Endothelial cell of umbilical vein (primary cell): ENCODE measurements at regions not wholly inside any gene's neighbourhood (a gene's known extent, or its start where the extent isn't known, plus 50 kb on each side); places are given as distances from the start of the nearest gene placed in this dataset.

Experiments used
- BruUV-seq: library from RNA; stranded (reverse); fragments of 400-500 nt; replicated peaks from 2 replicates; lab custom pipeline; 2021; lab: Mats Ljungman, UMichigan
- CTCF ChIA-PET: fragments of 300-600, 350-600 bp; sonication (Branson Sonifier 250); formaldehyde crosslinking; loops from one replicate; lab custom pipeline; 2021; ENCODE audit warnings: antibody characterized with exemption, inconsistent platforms; lab: Charles Lee
- POLR2A ChIA-PET: fragments of 300-600, 350-600 bp; sonication (Branson Sonifier 250); formaldehyde crosslinking; loops from one replicate; lab custom pipeline; 2021; ENCODE audit warnings: antibody characterized with exemption, inconsistent platforms; lab: Charles Lee
- DNase-seq: peaks from one replicate; pipeline ENCODE4 v3.0.0-alpha.2; 2011; ENCODE audit warnings: low read depth, low spot score
- FAIRE-seq: peaks from 2 replicates; lab custom pipeline; 2011; peaks lifted over from hg19 to GRCh38; lab: Jason Lieb, UNC
- H2AFZ ChIP-seq: 2 replicates; pipeline ENCODE4 v1.6.0; 2012; ENCODE audit warnings: low read depth, low read length, control low read depth, inconsistent platforms
- H3K27ac ChIP-seq: 2 replicates; pipeline ENCODE4 v1.5.1; 2011; ENCODE audit warnings: low read depth, mild to moderate bottlenecking, control low read depth, low read length, moderate library complexity; ENCODE audit not compliant: insufficient read depth
- H3K27me3 ChIP-seq, 2 experiments: 2 replicates each; pipeline versions ENCODE4 v1.6.0 to v1.6.1; 2011; ENCODE audit warnings: low read length in 2 of 2, mixed read lengths in 1 of 2; ENCODE audit not compliant: control insufficient read depth in 2 of 2, insufficient read depth in 2 of 2
- H3K36me3 ChIP-seq, 2 experiments: 2 replicates in 1 of 2; 3 replicates in 1 of 2; pipeline ENCODE4 v1.5.1; 2011; ENCODE audit warnings: low read length in 2 of 2, mild to moderate bottlenecking in 1 of 2, moderate library complexity in 1 of 2; ENCODE audit not compliant: control insufficient read depth in 2 of 2, insufficient read depth in 2 of 2; ENCODE audit errors: extremely low read depth in 1 of 2
- H3K4me1 ChIP-seq: 3 replicates; pipeline ENCODE4 v1.5.1; 2011; ENCODE audit warnings: mild to moderate bottlenecking, low read length; ENCODE audit not compliant: control insufficient read depth, insufficient read depth; ENCODE audit errors: extremely low read depth
- H3K4me2 ChIP-seq: 2 replicates; pipeline ENCODE4 v1.6.1; 2011; ENCODE audit warnings: low read length, control low read depth, mixed read lengths; ENCODE audit not compliant: insufficient read depth
- H3K4me3 ChIP-seq, 3 experiments: fragments of 200-600 bp in 1 of 3; sonication (generic), shearing (Covaris generic) in 1 of 3; replicated peaks in 1 of 3; 2 replicates each; pipeline ENCODE4 v1.5.1; 2011 to 2016; ENCODE audit warnings: control low read depth in 3 of 3, low read length in 3 of 3, mild to moderate bottlenecking in 2 of 3, inconsistent platforms in 1 of 3, low read depth in 1 of 3, moderate library complexity in 1 of 3; ENCODE audit not compliant: insufficient read depth in 1 of 3
- H3K79me2 ChIP-seq: 2 replicates; pipeline ENCODE4 v1.6.0; 2012; ENCODE audit warnings: low read length, inconsistent platforms; ENCODE audit not compliant: control insufficient read depth, insufficient read depth
- H3K9ac ChIP-seq: replicated peaks from 2 replicates; pipeline ENCODE3; 2011; ENCODE audit warnings: low read length, control low read depth; ENCODE audit not compliant: insufficient read depth; ENCODE audit errors: extremely low read depth
- H3K9me1 ChIP-seq: replicated peaks from 3 replicates; pipeline ENCODE4 v1.6.0; 2011; ENCODE audit warnings: mild to moderate bottlenecking, low read length; ENCODE audit not compliant: control insufficient read depth, insufficient read depth; ENCODE audit errors: extremely low read depth
- H3K9me3 ChIP-seq: replicated peaks from 2 replicates; pipeline ENCODE4 v1.5.1; 2012; ENCODE audit warnings: low read length, inconsistent platforms; ENCODE audit not compliant: control insufficient read depth, insufficient read depth
- H4K20me1 ChIP-seq: replicated peaks from 2 replicates; pipeline ENCODE3; 2011; ENCODE audit warnings: mild to moderate bottlenecking, low read length; ENCODE audit not compliant: control insufficient read depth, insufficient read depth; ENCODE audit errors: extremely low read depth
- EZH2 ChIP-seq: IDR thresholded peaks from 2 replicates; pipeline ENCODE4 v1.6.1; 2012; ENCODE audit warnings: borderline replicate concordance, low read depth, mild to moderate bottlenecking, moderate library complexity, low read length, inconsistent platforms; ENCODE audit not compliant: severe bottlenecking
- FOS ChIP-seq: IDR thresholded peaks from 2 replicates; pipeline ENCODE4 v1.6.1; 2011; ENCODE audit warnings: mild to moderate bottlenecking, low read length, moderate library complexity, borderline replicate concordance; ENCODE audit not compliant: insufficient read depth
- GATA2 ChIP-seq: IDR thresholded peaks from 2 replicates; pipeline ENCODE4 v1.7.0; 2011; ENCODE audit warnings: low read depth, mild to moderate bottlenecking, moderate library complexity, mixed read lengths, low read length; ENCODE audit not compliant: insufficient read length, insufficient read depth
- JUN ChIP-seq: IDR thresholded peaks from 2 replicates; pipeline ENCODE4 v1.6.1; 2011; ENCODE audit warnings: borderline replicate concordance, low read depth; ENCODE audit not compliant: insufficient read length, insufficient read depth
- MYC ChIP-seq: IDR thresholded peaks from one replicate; pipeline ENCODE4 v1.6.1; 2011; ENCODE audit warnings: mild to moderate bottlenecking, low read depth, low read length
- POLR2A ChIP-seq: IDR thresholded peaks from 2 replicates; pipeline ENCODE4 v1.6.1; 2012; ENCODE audit warnings: low read depth, mild to moderate bottlenecking, control low read depth, low read length
- POLR2AphosphoS5 ChIP-seq: IDR thresholded peaks from 2 replicates; pipeline ENCODE4 v1.6.1; 2012; ENCODE audit warnings: low read depth, mild to moderate bottlenecking, control low read depth, low read length, moderate library complexity; ENCODE audit not compliant: insufficient read depth
- dilution Hi-C: fragments of 300-500 bp; cut with MboI; formaldehyde crosslinking; loops from one replicate; pipeline ENCODE4 v1.15.0; 2019; ENCODE audit warnings: low sequenced_read_pairs; ENCODE audit not compliant: extremely low pct_ligation_motif_present
- intact Hi-C: fragments of 100-400 bp; cut with micrococcal nuclease; formaldehyde crosslinking; loops from one replicate; pipeline ENCODE4 v1.10.0; 2022
- TF ChIP-seq, protein P1 (sequence below): IDR thresholded peaks from 2 replicates; pipeline ENCODE4 v1.6.1; 2011; ENCODE audit not compliant: insufficient read depth, insufficient read length
- TF ChIP-seq, protein P2 (sequence below), 2 donors: IDR thresholded peaks; 1 replicate in 1 of 2; 2 replicates in 1 of 2; pipeline ENCODE4 v1.5.1; 2011; ENCODE audit warnings: low read length in 2 of 2, mild to moderate bottlenecking in 2 of 2, moderate library complexity in 2 of 2, control low read depth in 1 of 2, inconsistent platforms in 1 of 2, low read depth in 1 of 2; ENCODE audit not compliant: insufficient read depth in 1 of 2; ENCODE audit errors: extremely low read depth in 1 of 2

DNA sequence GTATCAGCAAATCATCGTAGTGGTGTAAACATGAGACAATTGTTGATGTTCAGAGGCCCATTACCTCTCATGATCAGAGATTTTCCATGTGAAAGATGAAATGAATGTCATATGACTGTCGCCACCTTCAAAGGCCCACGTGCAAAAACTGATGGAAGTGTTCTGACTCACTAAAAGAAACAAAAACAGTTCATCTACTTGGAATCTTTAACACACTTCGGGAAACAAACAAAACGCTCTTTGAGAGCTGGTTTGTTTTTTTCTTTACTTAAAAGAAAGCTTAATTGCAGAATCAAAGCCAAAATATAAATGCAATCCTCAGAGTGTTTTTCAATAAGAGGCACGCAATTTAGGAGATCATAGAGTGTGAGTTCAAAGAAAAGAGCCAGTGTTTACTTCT is 100.8 kb downstream of the PLPPR4 start:
- H3K9me3 ChIP-seq, result no peaks in the 10 kb centered on the region
- BruUV-seq, result no TSS peak

More for the DNA sequence above, 100.8 kb downstream of the PLPPR4 start:
- intact Hi-C loops, result no loop called here
- Histone ChIP-seq H3K9me1 (no peaks in the 10 kb centered on the region), H3K4me2 (no peak overlapping the region), H3K9ac (no peak overlapping the region), H3K4me3 (no peak overlapping the region), H3K36me3 (no peaks in the 10 kb centered on the region), H3K27me3 (peaks cover 2 to 7% of the 10 kb centered on the region in 2 experiments), H2AFZ (no peak overlapping the region), H3K4me1 (no peaks in the 10 kb centered on the region), H4K20me1 (no peaks in the 10 kb centered on the region), H3K79me2 (no peaks in the 10 kb centered on the region), H3K27ac (no peak overlapping the region)
- FAIRE-seq, result no peak
- no peak for DNase-seq
- ChIA-PET POLR2A (no interaction called here), CTCF (no interaction called here)
- TF ChIP-seq POLR2AphosphoS5, result no peak
- TF ChIP-seq GATA2, result no peak
- no peak for TF ChIP-seq POLR2A
- no peak for TF ChIP-seq EZH2
- TF ChIP-seq, protein P1, sequence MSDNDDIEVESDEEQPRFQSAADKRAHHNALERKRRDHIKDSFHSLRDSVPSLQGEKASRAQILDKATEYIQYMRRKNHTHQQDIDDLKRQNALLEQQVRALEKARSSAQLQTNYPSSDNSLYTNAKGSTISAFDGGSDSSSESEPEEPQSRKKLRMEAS, result no peak
- no peak for TF ChIP-seq MYC
- TF ChIP-seq, protein P2, sequence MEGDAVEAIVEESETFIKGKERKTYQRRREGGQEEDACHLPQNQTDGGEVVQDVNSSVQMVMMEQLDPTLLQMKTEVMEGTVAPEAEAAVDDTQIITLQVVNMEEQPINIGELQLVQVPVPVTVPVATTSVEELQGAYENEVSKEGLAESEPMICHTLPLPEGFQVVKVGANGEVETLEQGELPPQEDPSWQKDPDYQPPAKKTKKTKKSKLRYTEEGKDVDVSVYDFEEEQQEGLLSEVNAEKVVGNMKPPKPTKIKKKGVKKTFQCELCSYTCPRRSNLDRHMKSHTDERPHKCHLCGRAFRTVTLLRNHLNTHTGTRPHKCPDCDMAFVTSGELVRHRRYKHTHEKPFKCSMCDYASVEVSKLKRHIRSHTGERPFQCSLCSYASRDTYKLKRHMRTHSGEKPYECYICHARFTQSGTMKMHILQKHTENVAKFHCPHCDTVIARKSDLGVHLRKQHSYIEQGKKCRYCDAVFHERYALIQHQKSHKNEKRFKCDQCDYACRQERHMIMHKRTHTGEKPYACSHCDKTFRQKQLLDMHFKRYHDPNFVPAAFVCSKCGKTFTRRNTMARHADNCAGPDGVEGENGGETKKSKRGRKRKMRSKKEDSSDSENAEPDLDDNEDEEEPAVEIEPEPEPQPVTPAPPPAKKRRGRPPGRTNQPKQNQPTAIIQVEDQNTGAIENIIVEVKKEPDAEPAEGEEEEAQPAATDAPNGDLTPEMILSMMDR (IDR thresholded peaks at IDR 0.05; ENCODE audit: extremely low read depth in 1 of 2, insufficient read depth in 1 of 2, low read depth in 1 of 2, low read length in 2 of 2), result no peak
- TF ChIP-seq FOS, result no peak
- TF ChIP-seq JUN, result no peak
- dilution Hi-C loops, result no loop called here
